GM21367 (cell line): ENCODE measurements at regions not wholly inside any gene's neighbourhood (a gene's known extent, or its start where the extent isn't known, plus 50 kb on each side); places are given as distances from the start of the nearest gene placed in this dataset.

Source experiments
- ATAC-seq: cut with Tn5 transposase; IDR thresholded peaks from one replicate; pipeline ENCODE4 v1.9.1; 2021; ENCODE audit not compliant: unreplicated experiment

DNA sequence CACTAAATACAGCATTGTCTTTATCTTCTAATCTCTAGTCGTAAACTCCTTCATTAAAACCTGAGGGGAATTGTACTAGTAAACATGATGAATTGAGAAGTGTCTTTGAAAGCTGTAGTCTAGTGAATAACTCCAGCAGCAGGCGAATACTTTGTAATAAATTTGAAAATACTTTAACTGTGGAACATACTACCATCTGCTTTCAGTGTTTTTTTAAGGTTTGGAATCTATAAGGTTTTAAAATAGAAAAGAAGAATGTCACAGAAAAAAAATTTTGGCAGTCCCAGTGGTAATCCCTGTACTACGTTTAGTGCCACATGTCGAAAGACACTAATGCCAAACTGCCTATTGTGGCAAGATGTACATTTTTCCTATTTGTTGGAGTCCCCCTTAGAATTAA is 379.0 kb upstream of the NUDT12 start:
- ATAC-seq = no peak

DNA sequence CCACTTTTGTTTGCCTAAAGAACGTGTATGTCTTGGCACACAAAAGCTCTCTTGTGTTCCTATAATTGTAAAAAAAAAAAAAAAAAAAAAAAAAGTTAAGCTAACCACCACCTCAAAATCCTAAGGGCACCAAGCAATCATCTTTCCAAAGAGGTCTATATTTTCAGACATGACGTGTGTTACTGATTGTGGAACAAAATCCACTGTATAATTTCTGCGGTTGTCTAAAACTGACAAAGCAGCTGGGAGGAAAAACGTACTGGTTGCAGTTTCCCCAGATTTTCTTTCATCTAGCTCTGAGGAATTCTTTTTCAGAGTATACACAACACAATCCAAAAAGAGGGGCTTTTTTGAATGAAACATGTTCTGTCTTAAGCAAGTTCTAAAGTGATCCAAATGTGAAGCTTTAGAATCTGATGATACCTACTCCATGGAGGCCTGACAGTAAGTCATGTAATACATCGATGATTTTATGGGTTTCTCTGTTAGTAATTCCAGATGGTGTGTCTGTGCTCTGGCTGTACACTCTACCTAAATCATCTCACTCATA is 375.6 kb upstream of the NUDT12 start:
- ATAC-seq = no peak

DNA sequence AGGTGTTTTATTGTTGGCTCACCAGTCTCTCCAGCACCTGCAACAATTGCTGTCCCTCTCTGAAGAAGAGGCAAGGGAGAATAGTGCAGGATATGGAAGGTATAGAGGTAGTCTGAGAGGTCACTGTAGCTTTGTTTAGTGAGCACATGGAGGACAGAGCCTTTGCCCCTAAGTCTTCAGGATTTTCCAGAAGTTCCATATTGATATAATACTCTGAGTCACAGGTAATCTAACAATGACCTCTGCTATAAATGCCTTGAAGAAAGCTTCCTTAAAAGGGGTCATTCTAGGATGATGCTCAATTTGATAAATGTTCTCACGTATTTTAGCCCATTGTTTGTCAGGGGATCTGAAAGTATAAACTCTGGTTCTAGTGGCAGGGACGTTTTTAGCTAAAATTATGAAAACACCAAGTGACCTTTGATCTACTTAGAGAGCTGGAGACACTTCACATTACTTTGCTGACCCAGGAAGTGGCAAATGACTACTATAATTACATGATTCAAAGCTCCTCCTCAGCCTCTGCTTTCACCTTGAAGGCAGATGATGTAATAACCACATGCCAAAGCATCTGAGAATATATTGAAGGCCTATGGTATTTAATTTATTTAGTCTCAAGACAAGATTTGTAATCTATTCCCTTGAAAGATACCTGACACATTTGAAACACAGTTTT is 366.9 kb upstream of the NUDT12 start:
- no peak for ATAC-seq

DNA sequence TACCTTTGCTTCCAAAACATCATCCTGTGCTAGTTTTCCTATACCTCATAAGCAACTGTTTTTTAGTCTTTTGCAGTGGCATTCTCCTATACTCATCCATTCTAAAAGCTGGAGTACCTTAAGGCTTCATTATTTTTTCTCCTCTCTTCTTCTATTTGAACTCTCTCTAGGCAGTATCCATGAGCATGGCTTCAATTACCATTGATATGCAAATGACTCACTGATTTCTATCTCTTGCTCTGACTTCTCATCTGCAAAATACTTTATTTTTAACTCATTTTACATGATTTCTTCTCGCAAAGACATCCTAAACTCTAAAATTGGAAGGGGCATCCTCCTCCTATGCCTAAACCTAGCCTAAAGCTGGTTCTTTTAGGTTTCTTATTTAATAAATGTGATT is 365.1 kb upstream of the NUDT12 start:
- ATAC-seq = no peak

DNA sequence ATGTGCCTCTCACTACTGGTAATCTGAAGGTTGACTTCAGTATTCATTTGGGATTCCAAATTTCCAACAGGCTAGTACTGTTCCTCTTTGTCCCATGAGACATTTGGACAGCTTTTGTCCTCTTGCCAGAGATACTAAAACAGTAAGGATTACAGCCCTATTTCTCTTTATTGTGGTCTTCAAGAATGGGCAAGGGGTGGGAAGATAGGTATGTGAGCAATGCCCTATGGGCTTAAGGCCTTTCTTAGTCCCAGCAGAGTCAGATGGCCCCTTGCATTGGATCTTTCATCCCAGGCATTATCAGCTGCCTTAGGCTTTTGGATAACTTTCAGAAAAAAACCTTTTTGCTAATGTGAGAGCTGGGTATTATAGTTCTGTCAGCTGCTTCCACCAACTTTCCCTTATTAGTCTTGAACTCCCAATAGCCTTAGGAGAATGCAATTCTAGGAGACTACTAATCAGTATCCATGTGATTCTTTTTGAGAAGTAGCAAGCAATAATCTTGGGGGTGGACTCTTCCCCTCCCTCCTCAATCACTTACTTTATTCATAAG is 361.1 kb upstream of the NUDT12 start:
- no peak for ATAC-seq

DNA sequence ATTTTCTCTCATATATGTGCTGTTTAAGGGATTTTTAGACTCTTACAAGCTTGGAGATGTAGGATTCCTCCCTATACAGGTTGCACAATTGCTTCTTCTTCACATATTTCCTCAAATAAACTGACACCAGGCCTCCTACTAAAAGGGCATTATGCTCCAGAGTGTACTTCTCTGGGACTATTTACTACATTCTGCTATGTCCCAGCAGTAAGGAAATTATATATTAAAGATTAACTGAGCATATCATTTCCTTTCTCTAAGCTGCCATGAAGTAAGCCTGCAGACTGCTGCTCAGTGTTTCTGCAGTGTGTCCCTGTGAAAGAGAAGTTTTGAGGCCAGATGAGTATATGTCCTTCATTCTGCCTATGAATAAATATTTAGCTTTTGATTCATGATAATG is 356.9 kb upstream of the NUDT12 start:
- no peak for ATAC-seq

DNA sequence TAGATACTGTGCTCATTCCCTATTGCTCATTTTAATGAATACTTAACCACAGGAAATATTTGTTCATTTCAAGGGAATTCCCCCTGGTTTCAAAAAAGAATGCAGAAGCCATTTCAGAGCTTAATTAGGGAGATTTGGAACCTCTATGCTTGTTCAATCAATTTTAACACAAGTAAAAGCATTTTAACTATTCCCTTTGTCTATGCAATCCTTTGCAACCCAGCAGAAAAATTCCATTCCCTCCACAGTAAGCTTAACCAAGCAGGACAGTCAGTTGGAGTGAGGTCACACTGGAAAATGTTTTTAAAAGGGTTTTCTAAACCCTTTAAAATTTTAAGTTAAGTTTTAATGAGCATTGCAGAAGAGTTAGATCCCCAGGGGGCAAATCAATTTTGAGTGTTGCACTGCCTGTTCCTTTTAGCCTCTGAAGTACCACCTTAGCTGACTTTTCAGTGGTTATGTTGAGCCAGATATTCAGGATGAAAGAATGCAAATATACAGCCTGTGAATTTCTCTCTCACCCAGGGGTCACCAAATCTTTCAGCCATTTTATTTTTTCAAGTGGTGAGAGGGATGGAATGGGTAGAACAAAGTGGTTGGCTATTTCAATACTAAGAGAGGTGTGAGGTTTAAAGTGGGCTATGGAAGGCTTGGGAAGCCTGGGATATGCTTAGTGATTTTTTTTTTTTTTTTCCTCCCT is 356.2 kb upstream of the NUDT12 start:
- no peak for ATAC-seq

DNA sequence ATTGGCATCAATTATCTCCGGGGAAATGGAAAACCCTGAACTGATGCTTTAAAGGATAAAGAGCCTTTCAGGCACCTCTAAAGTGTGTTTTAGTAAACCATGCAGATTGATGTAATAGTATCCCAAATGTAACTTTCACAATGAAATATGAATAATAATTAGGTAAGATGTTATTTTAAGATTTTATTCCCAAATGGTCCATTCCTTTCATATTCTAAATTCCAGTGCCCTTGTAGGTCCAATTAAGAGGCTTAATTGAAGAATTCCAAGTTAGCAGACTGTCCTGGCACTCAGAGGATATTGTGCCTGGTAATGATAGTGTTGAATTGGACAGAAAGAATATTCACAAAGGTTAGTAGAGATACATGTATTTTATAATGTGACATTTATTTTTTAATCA is 352.5 kb upstream of the NUDT12 start:
- no peak for ATAC-seq

DNA sequence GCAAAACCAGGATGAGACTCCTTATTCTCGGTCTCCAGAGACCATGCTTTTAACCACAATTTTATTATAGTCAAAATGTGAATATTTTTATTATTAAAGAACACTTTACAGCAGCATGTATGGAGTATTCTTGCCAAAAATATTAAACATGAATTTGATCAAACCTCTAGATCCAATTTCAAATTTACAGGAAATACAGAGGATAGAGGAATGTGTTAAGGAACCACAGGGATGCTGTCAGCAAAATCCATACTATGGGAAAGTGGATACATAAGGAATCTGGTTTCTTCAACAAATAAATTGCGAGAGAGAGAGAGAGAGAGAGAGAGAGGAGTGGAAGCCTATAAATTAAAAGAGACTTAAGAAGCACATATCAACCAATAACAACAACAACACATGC is 348.2 kb upstream of the NUDT12 start:
- ATAC-seq = no peak

DNA sequence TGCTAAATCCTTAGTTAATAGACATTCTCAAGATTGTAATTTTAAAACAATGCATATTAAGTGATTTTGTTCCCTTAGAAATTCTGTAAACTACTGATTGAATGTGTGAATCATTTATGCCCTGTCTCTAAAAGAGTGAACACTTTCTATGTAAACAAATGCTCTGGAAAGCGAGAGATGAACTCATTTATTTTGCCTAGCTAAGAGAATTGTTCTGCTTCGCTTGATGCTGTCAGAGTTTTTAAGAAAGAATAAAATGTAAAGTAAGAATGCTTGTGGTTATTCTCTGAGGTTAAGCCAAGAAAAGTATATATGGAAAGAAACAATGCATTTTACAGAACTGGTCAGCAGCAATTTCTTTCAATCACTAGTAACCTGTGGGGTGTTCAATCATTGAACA is 347.4 kb upstream of the NUDT12 start:
- ATAC-seq = no peak

DNA sequence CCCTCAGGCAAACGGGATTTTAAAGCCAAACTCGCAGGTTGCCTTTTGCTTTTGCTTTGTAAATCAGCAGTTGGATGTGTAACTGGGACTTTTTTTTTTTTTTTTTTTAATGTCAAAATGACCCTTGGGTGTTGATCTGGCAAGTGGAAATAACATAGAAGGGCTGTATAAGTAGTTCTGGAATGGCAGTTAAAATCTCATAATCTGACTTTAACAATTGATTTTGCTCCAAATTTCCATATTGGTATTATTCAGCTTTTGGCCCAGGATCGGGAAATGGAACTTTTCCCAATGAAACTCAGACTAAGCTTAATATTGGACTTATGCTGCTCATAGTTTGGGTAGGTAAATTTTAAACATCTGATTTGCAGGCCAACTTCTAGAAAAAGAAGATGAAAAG is 346.8 kb upstream of the NUDT12 start:
- no peak for ATAC-seq

DNA sequence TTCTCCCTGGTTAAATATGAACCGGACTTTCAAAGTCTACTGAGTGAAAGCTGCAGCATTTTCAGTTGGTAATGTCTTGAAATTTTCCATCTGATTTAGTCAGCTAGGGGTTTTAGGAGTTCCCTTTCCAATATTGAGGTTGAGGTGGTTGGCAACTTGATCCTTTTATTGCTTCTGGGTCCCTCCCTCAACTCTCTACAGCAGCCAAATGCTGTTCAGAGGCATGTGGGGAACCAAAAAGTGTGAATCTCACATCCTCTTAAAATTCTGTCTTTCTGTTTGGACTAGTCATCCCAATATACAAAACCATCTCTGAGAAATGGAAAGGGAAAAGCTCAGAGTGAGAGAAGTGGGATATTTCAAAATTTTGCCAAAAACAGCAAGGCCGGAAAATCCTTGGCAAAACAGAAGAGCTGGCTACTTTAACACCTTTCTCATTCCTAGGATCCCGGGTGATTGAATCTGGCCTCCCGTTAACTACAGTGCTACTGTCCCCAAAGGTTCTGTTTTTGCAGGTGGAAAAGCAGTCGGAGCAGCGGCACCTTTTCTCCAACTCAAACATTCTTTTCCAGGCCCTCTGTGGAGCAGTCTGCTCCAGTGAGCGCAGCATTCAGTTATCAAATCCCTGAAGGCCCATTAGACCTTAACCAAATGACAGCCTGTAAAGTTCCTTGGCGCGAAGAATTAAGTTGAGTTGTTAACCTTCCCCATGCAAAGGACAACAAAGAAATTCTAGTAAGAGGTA is 345.9 kb upstream of the NUDT12 start:
- no peak for ATAC-seq

DNA sequence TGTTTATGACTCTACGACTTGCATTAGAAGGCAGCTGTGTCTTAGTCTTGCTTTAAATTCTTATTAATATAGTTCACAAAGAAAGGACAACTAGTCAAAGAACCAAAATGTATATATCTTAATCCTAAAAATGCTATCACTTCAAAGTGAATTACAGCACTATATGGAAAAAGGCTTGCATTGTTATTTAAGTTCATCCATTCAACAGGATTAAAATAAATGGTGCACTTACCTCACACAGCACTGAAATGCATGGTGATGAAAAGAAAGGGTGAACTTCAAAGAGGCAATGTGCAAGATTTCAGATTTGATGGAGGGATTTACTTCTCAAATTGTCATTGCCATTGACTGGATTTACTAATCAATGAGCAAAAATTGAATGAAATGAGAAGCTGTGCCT is 344.4 kb upstream of the NUDT12 start:
- ATAC-seq = no peak

DNA sequence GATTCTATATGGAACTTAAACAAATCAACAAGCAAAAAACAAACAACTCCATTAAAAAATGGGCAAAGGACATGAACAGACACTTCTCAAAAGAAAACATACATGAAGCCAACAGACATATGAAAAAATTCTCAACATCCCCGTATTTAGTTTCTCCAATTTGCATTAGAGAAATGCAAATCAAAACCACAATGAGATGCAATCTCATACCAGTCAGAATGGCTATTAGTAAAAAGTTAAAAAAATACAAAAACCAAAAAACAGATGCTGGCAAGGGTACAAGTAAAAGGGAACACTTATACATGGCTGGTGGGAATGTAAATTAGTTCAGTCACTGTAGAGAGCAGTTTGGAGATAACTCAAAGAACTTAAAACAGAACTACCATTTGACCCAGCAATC is 342.1 kb upstream of the NUDT12 start:
- ATAC-seq = no peak

DNA sequence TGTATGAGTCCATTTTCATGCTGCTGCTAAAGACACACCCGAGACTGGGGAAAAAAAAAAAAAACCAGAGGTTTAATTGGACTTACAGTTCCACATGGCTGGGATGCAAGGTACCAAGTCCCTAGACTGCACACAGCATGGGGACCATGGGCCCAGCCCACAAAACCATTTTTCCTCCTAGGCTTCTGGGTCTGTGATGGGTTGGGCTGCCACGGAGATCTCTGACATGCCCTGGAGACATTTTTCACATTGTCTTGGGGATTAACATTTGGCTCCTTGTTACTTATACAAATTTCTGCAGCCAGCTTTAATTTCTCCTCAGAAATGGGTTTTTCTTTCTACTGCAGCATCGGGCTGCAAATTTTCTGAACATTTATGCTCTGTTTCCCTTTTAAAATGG is 340.3 kb upstream of the NUDT12 start:
- no peak for ATAC-seq

DNA sequence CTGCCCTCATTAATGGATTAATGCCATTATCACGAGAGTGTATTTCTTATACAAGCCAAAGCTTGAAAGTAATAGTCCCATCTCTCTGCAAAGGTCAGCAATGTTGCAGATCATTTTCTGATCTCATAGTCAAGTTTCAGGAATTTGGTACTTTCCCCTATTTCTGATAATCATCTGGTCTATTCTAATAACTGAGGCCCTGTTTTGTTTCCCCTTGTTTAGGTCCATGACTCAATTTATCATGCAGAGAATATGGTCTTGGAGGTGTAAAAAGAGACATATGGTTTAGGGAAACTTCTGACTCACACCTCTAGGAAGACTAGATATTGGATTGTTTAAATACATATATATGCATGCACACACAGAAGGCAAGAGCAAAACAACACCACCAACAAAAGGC is 339.3 kb upstream of the NUDT12 start:
- no peak for ATAC-seq

DNA sequence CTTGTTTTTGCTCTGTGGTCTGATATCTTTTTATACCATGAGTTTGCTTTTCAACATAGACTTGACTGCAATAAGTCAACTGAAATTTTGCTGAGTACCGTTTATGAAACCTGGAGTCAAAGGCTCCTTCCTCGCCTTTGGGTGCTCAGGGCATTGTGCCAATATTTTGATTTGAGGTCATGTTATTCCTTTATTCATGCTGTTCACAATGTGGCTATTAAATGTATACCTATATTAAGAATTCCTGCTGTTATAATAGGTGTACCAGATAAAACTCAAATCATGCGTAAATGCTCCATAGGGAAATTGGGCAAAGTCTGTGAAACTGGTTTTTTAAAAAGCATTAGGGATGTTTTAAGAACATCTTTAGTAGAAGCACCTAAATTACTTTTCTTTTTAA is 334.0 kb upstream of the NUDT12 start:
- ATAC-seq = no peak

DNA sequence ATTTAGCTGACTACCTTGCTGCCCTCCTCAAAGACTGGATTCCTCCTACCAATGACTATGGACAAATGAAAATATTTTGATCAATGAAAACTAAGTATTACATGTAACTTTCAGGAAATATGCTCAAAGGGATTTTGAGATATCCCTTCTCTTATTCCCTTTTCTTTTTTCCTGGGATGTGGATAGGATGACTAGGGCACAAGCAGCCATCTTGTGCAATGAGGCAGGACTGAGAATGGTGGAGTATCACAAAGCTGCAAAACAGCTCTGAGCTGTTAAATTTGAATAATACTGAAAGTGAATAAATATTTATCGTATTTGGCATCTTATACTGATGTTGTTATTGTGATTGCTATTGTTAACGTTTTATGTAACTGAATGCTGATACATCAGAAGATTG is 333.1 kb upstream of the NUDT12 start:
- no peak for ATAC-seq

DNA sequence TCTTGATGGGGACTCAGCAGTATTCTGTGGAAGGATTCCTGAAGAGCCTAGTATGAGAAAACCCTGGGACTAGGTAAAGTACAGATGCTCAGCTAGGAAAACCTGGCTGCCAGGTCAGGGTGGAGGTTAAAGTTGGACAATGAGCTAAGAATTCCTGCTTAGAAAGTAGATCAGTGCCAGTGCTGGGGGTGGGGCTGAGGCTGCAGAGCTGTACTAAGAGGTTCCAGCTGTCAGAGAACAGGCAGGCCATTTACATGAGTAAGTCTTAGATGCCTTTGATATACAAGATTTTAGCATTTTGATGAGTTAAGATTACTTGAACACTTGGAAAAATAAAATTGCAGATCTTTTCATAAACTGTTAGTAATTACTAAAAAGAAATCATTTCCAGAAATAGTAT is 332.3 kb upstream of the NUDT12 start:
- no peak for ATAC-seq

DNA sequence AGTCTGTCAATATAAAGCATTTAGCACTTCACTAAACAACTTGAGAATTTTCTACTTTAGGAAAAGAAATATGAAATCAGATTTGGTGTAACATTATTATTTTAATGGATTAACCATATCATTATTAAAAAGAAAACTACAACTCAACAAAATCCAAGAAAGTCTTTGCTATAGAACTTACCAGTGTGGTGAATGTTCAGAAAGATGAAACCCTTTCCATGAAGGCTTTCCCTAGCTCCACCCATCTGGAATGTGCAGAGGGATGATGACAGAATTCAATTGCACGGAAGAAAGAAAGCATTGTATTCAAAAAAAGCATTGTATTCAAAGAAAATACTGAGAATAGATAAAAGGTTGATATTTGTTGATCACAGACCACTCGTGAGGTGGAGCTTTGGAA is 328.6 kb upstream of the NUDT12 start:
- ATAC-seq = no peak

DNA sequence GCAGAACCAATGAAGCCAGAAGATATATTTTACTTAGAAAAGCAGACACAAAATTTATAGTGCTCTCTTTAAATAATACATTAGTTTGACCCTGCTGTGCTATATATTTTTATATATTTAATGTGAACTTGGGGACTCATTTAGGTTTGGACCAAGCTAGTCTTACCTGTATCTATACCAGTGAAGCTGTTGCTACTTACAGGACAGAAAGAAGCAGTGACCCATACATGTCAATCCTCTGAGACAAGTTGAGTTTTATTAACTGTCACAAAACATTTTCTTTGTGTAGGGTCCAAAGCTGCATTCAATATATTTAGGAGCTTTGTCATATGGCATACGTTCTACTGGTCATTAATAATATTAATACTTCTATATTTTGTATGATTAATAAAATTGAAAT is 327.7 kb upstream of the NUDT12 start:
- ATAC-seq = no peak
